Endothelial cell of umbilical vein (primary cell): ENCODE measurements at regions not wholly inside any gene's neighbourhood (a gene's known extent, or its start where the extent isn't known, plus 50 kb on each side); places are given as distances from the start of the nearest gene placed in this dataset.

Experiments used
- BruUV-seq: library from RNA; stranded (reverse); fragments of 400-500 nt; replicated peaks from 2 replicates; lab custom pipeline; 2021; lab: Mats Ljungman, UMichigan
- CTCF ChIA-PET: fragments of 300-600, 350-600 bp; sonication (Branson Sonifier 250); formaldehyde crosslinking; loops from one replicate; lab custom pipeline; 2021; ENCODE audit warnings: antibody characterized with exemption, inconsistent platforms; lab: Charles Lee
- POLR2A ChIA-PET: fragments of 300-600, 350-600 bp; sonication (Branson Sonifier 250); formaldehyde crosslinking; loops from one replicate; lab custom pipeline; 2021; ENCODE audit warnings: antibody characterized with exemption, inconsistent platforms; lab: Charles Lee
- DNase-seq: peaks from one replicate; pipeline ENCODE4 v3.0.0-alpha.2; 2011; ENCODE audit warnings: low read depth, low spot score
- FAIRE-seq: peaks from 2 replicates; lab custom pipeline; 2011; peaks lifted over from hg19 to GRCh38; lab: Jason Lieb, UNC
- H2AFZ ChIP-seq: 2 replicates; pipeline ENCODE4 v1.6.0; 2012; ENCODE audit warnings: low read depth, low read length, control low read depth, inconsistent platforms
- H3K27ac ChIP-seq: 2 replicates; pipeline ENCODE4 v1.5.1; 2011; ENCODE audit warnings: low read depth, mild to moderate bottlenecking, control low read depth, low read length, moderate library complexity; ENCODE audit not compliant: insufficient read depth
- H3K27me3 ChIP-seq, 2 experiments: 2 replicates each; pipeline versions ENCODE4 v1.6.0 to v1.6.1; 2011; ENCODE audit warnings: low read length in 2 of 2, mixed read lengths in 1 of 2; ENCODE audit not compliant: control insufficient read depth in 2 of 2, insufficient read depth in 2 of 2
- H3K36me3 ChIP-seq, 2 experiments: 2 replicates in 1 of 2; 3 replicates in 1 of 2; pipeline ENCODE4 v1.5.1; 2011; ENCODE audit warnings: low read length in 2 of 2, mild to moderate bottlenecking in 1 of 2, moderate library complexity in 1 of 2; ENCODE audit not compliant: control insufficient read depth in 2 of 2, insufficient read depth in 2 of 2; ENCODE audit errors: extremely low read depth in 1 of 2
- H3K4me1 ChIP-seq: 3 replicates; pipeline ENCODE4 v1.5.1; 2011; ENCODE audit warnings: mild to moderate bottlenecking, low read length; ENCODE audit not compliant: control insufficient read depth, insufficient read depth; ENCODE audit errors: extremely low read depth
- H3K4me2 ChIP-seq: 2 replicates; pipeline ENCODE4 v1.6.1; 2011; ENCODE audit warnings: low read length, control low read depth, mixed read lengths; ENCODE audit not compliant: insufficient read depth
- H3K4me3 ChIP-seq, 3 experiments: fragments of 200-600 bp in 1 of 3; sonication (generic), shearing (Covaris generic) in 1 of 3; replicated peaks in 1 of 3; 2 replicates each; pipeline ENCODE4 v1.5.1; 2011 to 2016; ENCODE audit warnings: control low read depth in 3 of 3, low read length in 3 of 3, mild to moderate bottlenecking in 2 of 3, inconsistent platforms in 1 of 3, low read depth in 1 of 3, moderate library complexity in 1 of 3; ENCODE audit not compliant: insufficient read depth in 1 of 3
- H3K79me2 ChIP-seq: 2 replicates; pipeline ENCODE4 v1.6.0; 2012; ENCODE audit warnings: low read length, inconsistent platforms; ENCODE audit not compliant: control insufficient read depth, insufficient read depth
- H3K9ac ChIP-seq: replicated peaks from 2 replicates; pipeline ENCODE3; 2011; ENCODE audit warnings: low read length, control low read depth; ENCODE audit not compliant: insufficient read depth; ENCODE audit errors: extremely low read depth
- H3K9me1 ChIP-seq: replicated peaks from 3 replicates; pipeline ENCODE4 v1.6.0; 2011; ENCODE audit warnings: mild to moderate bottlenecking, low read length; ENCODE audit not compliant: control insufficient read depth, insufficient read depth; ENCODE audit errors: extremely low read depth
- H3K9me3 ChIP-seq: replicated peaks from 2 replicates; pipeline ENCODE4 v1.5.1; 2012; ENCODE audit warnings: low read length, inconsistent platforms; ENCODE audit not compliant: control insufficient read depth, insufficient read depth
- H4K20me1 ChIP-seq: replicated peaks from 2 replicates; pipeline ENCODE3; 2011; ENCODE audit warnings: mild to moderate bottlenecking, low read length; ENCODE audit not compliant: control insufficient read depth, insufficient read depth; ENCODE audit errors: extremely low read depth
- CTCF ChIP-seq, 2 donors: IDR thresholded peaks; 1 replicate in 1 of 2; 2 replicates in 1 of 2; pipeline ENCODE4 v1.5.1; 2011; ENCODE audit warnings: low read length in 2 of 2, mild to moderate bottlenecking in 2 of 2, moderate library complexity in 2 of 2, control low read depth in 1 of 2, inconsistent platforms in 1 of 2, low read depth in 1 of 2; ENCODE audit not compliant: insufficient read depth in 1 of 2; ENCODE audit errors: extremely low read depth in 1 of 2
- EZH2 ChIP-seq: IDR thresholded peaks from 2 replicates; pipeline ENCODE4 v1.6.1; 2012; ENCODE audit warnings: borderline replicate concordance, low read depth, mild to moderate bottlenecking, moderate library complexity, low read length, inconsistent platforms; ENCODE audit not compliant: severe bottlenecking
- FOS ChIP-seq: IDR thresholded peaks from 2 replicates; pipeline ENCODE4 v1.6.1; 2011; ENCODE audit warnings: mild to moderate bottlenecking, low read length, moderate library complexity, borderline replicate concordance; ENCODE audit not compliant: insufficient read depth
- GATA2 ChIP-seq: IDR thresholded peaks from 2 replicates; pipeline ENCODE4 v1.7.0; 2011; ENCODE audit warnings: low read depth, mild to moderate bottlenecking, moderate library complexity, mixed read lengths, low read length; ENCODE audit not compliant: insufficient read length, insufficient read depth
- JUN ChIP-seq: IDR thresholded peaks from 2 replicates; pipeline ENCODE4 v1.6.1; 2011; ENCODE audit warnings: borderline replicate concordance, low read depth; ENCODE audit not compliant: insufficient read length, insufficient read depth
- MAX ChIP-seq: IDR thresholded peaks from 2 replicates; pipeline ENCODE4 v1.6.1; 2011; ENCODE audit not compliant: insufficient read depth, insufficient read length
- MYC ChIP-seq: IDR thresholded peaks from one replicate; pipeline ENCODE4 v1.6.1; 2011; ENCODE audit warnings: mild to moderate bottlenecking, low read depth, low read length
- POLR2A ChIP-seq: IDR thresholded peaks from 2 replicates; pipeline ENCODE4 v1.6.1; 2012; ENCODE audit warnings: low read depth, mild to moderate bottlenecking, control low read depth, low read length
- POLR2AphosphoS5 ChIP-seq: IDR thresholded peaks from 2 replicates; pipeline ENCODE4 v1.6.1; 2012; ENCODE audit warnings: low read depth, mild to moderate bottlenecking, control low read depth, low read length, moderate library complexity; ENCODE audit not compliant: insufficient read depth
- dilution Hi-C: fragments of 300-500 bp; cut with MboI; formaldehyde crosslinking; loops from one replicate; pipeline ENCODE4 v1.15.0; 2019; ENCODE audit warnings: low sequenced_read_pairs; ENCODE audit not compliant: extremely low pct_ligation_motif_present
- intact Hi-C: fragments of 100-400 bp; cut with micrococcal nuclease; formaldehyde crosslinking; loops from one replicate; pipeline ENCODE4 v1.10.0; 2022

GRCh38 chr1:229716704-229717103 is 90.7 kb downstream of the URB2 start:
- H3K4me2 ChIP-seq, result no peak overlapping the region
- no peak overlapping the region for H3K9ac ChIP-seq
- no peaks in the 10 kb centered on the region for H3K9me1 ChIP-seq
- dilution Hi-C loops (no loop called here), intact Hi-C loops (no loop called here)
- TF ChIP-seq GATA2 (no peak), FOS (no peak), EZH2 (no peak), POLR2A (no peak), JUN (no peak), MYC (no peak), MAX (no peak), POLR2AphosphoS5 (no peak), CTCF (IDR thresholded peaks at IDR 0.05; ENCODE audit: extremely low read depth in 1 of 2, insufficient read depth in 1 of 2, low read depth in 1 of 2, low read length in 2 of 2) (no peak)
- H3K4me3 ChIP-seq, result no peak overlapping the region
- H3K27ac ChIP-seq, result no peak overlapping the region
- no peaks in the 10 kb centered on the region for H4K20me1 ChIP-seq
- no peak overlapping the region for H2AFZ ChIP-seq
- no peaks in the 10 kb centered on the region for H3K4me1 ChIP-seq
- H3K9me3 ChIP-seq, result no peaks in the 10 kb centered on the region
- H3K79me2 ChIP-seq, result no peaks in the 10 kb centered on the region
- H3K27me3 ChIP-seq, result no peaks in the 10 kb centered on the region
- BruUV-seq, result no TSS peak
- no peaks in the 10 kb centered on the region for H3K36me3 ChIP-seq
- ChIA-PET CTCF (interaction anchor here (1.0 to 3.5 kb wide), 7 partner anchors 55 to 595 kb away, joined by 3 to 27 read pairs (median 4); partner anchors contain the start of gene ABCB10), POLR2A (no interaction called here)
- DNase-seq (no peak), FAIRE-seq (no peak)
